ENCODE measurements at regions not wholly inside any gene's neighbourhood (a gene's known extent, or its start where the extent isn't known, plus 50 kb on each side); places are given as distances from the start of the nearest gene placed in this dataset.

DNA sequence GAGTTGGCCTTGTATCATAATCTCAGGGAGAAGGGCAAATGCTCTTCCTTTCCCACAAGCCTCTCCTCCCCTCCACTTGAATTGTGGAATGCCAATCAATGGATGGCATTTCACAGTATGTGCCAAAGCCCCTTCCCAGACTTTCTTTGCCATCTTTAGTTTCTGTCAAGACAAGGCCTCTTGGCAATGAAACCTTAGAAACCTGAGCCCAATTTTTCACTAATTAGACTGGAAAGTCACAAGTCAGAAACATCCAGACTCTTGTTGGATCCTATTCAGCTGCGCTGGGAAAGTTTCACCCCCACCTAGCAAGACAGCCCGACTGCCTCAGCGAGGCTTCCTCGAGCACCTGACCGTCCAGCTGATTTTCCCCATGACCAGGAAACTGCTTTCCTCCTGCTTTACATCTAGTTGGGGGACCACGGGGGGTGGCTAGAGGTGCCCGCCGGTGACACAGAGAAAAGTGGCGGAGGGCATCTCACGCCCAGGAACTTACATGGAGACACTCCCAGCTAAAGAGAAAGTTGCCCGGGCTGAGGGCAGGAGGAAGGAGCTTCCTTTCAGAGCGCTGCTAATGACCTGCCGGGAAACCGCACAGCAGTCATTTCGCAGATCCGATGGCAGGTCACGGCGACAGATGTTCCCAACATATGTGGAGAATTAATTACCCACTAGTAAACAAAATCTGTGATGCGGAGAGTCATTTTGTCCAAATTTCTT, 302.6 kb upstream of the RRP15 start:
- TF ChIP-seq ISL1 (CRISPR knock-in tag; IDR thresholded peaks at IDR 0.05) (no peak), ZNF565 (CRISPR knock-in tag; conservative IDR thresholded peaks at IDR 0.05; ENCODE audit: low read depth) (no peak), ZFP30 (CRISPR knock-in tag; IDR thresholded peaks at IDR 0.05) (no peak), ZC3H10 (CRISPR knock-in tag; IDR thresholded peaks at IDR 0.05) (no peak), OSR1 (CRISPR knock-in tag; IDR thresholded peaks at IDR 0.05) (no peak), ZFP3 (CRISPR knock-in tag; IDR thresholded peaks at IDR 0.05) (no peak), ZNF8 (CRISPR knock-in tag; IDR thresholded peaks at IDR 0.05) (no peak), RARB (CRISPR knock-in tag; IDR thresholded peaks at IDR 0.05) (no peak), CSDC2 (CRISPR knock-in tag; IDR thresholded peaks at IDR 0.05) (no peak), BACH2 (CRISPR knock-in tag; IDR thresholded peaks at IDR 0.05; ENCODE audit: borderline replicate concordance) (no peak)
- TF ChIP-seq, protein P1, sequence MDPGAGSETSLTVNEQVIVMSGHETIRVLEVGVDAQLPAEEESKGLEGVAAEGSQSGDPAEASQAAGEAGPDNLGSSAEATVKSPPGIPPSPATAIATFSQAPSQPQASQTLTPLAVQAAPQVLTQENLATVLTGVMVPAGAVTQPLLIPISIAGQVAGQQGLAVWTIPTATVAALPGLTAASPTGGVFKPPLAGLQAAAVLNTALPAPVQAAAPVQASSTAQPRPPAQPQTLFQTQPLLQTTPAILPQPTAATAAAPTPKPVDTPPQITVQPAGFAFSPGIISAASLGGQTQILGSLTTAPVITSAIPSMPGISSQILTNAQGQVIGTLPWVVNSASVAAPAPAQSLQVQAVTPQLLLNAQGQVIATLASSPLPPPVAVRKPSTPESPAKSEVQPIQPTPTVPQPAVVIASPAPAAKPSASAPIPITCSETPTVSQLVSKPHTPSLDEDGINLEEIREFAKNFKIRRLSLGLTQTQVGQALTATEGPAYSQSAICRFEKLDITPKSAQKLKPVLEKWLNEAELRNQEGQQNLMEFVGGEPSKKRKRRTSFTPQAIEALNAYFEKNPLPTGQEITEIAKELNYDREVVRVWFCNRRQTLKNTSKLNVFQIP (CRISPR knock-in tag; IDR thresholded peaks at IDR 0.05; ENCODE audit: borderline replicate concordance, low read depth), result no peak
- TF ChIP-seq, protein P2, sequence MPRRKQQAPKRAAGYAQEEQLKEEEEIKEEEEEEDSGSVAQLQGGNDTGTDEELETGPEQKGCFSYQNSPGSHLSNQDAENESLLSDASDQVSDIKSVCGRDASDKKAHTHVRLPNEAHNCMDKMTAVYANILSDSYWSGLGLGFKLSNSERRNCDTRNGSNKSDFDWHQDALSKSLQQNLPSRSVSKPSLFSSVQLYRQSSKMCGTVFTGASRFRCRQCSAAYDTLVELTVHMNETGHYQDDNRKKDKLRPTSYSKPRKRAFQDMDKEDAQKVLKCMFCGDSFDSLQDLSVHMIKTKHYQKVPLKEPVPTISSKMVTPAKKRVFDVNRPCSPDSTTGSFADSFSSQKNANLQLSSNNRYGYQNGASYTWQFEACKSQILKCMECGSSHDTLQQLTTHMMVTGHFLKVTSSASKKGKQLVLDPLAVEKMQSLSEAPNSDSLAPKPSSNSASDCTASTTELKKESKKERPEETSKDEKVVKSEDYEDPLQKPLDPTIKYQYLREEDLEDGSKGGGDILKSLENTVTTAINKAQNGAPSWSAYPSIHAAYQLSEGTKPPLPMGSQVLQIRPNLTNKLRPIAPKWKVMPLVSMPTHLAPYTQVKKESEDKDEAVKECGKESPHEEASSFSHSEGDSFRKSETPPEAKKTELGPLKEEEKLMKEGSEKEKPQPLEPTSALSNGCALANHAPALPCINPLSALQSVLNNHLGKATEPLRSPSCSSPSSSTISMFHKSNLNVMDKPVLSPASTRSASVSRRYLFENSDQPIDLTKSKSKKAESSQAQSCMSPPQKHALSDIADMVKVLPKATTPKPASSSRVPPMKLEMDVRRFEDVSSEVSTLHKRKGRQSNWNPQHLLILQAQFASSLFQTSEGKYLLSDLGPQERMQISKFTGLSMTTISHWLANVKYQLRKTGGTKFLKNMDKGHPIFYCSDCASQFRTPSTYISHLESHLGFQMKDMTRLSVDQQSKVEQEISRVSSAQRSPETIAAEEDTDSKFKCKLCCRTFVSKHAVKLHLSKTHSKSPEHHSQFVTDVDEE (CRISPR knock-in tag; IDR thresholded peaks at IDR 0.05), result no peak
- TF ChIP-seq, protein P3, sequence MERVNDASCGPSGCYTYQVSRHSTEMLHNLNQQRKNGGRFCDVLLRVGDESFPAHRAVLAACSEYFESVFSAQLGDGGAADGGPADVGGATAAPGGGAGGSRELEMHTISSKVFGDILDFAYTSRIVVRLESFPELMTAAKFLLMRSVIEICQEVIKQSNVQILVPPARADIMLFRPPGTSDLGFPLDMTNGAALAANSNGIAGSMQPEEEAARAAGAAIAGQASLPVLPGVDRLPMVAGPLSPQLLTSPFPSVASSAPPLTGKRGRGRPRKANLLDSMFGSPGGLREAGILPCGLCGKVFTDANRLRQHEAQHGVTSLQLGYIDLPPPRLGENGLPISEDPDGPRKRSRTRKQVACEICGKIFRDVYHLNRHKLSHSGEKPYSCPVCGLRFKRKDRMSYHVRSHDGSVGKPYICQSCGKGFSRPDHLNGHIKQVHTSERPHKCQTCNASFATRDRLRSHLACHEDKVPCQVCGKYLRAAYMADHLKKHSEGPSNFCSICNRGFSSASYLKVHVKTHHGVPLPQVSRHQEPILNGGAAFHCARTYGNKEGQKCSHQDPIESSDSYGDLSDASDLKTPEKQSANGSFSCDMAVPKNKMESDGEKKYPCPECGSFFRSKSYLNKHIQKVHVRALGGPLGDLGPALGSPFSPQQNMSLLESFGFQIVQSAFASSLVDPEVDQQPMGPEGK (CRISPR knock-in tag; IDR thresholded peaks at IDR 0.05; ENCODE audit: borderline replicate concordance), result no peak

Data from SK-N-SH treated with all-trans-retinoic acid at 6 μM for 48 hours (cell line).